Heart left ventricle (tissue), 13 donors: ENCODE measurements at regions not wholly inside any gene's neighbourhood (a gene's known extent, or its start where the extent isn't known, plus 50 kb on each side); places are given as distances from the start of the nearest gene placed in this dataset.

Experiments
- CTCF ChIP-seq, 12 donors: fragments of 200-600 bp; sonication (generic) in 4 of 12; IDR thresholded peaks; one replicate each; pipeline versions ENCODE4 v1.5.0 to v1.8.0; 2018 to 2022; ENCODE audit warnings: antibody characterized with exemption in 12 of 12, mild to moderate bottlenecking in 5 of 12
- POLR2A ChIP-seq, 2 donors: fragments of 450-650 bp; IDR thresholded peaks; one replicate each; pipeline ENCODE4 v1.6.1; 2017; ENCODE audit warnings: antibody characterized with exemption in 2 of 2, mild to moderate bottlenecking in 2 of 2, moderate library complexity in 2 of 2
- donor health status: ischemic (EF 13 %, LVEDD 7.1; RV severe dilation, severe dysfunction).
- donor health status: DM: no; HTN: yes; CAD: no.
- donor health status: DM: no; HTN: no; CAD: no.
- donor health status: ischemic (EF 25% LVEDD 6.9; RV normal size, moderate dysfunction).
- donor health status: ischemic (EF 25% LVEDD 5.7; RV mildly dilated, moderate dysfunction).
- donor health status: ischemic (EF 35%, LVEDD 5.7; RV mildly dilated, moderate dysfunction).
- donor health status: nonischemic (EF 11% LVEDD 7.7; RV severe dilation, severe dysfunction).
- donor health status: DM: yes; HTN: yes; CAD: no.
- donor health status: PGD.
- donor health status: ischemic (EF 29% LVEDD 5.4; RV normal size, mild dysfunction).
- donor health status: nonischemic (EF 23%, LVEDD 6.1; RV moderate dilation, normal function).

- TF ChIP-seq CTCF (IDR thresholded peaks at IDR 0.05), result no peak
- no peak for TF ChIP-seq POLR2A (IDR thresholded peaks at IDR 0.05)
Measured at GRCh38 chr1:212158912-212159796, 123.6 kb downstream of the DTL start.
